ENCODE measurements at regions not wholly inside any gene's neighbourhood (a gene's known extent, or its start where the extent isn't known, plus 50 kb on each side); places are given as distances from the start of the nearest gene placed in this dataset.

- H3K4me3 ChIP-seq = no peak overlapping the region
- no peak overlapping the region for H3K27ac ChIP-seq
- H3K9me3 ChIP-seq = peaks cover 0 to 20% (median 11%) of the 10 kb centered on the region in 8 donors
- H3K36me3 ChIP-seq = no peaks in the 10 kb centered on the region
- no peak for TF ChIP-seq POLR2AphosphoS5 (IDR thresholded peaks at IDR 0.05)
- no peaks in the 10 kb centered on the region for H3K27me3 ChIP-seq (replicated peaks in 1 of 7)
- no peak for DNase-seq
- intact Hi-C loops (cut with DNase I; ENCODE audit: low total_unique reads) = no loop called here
- no peaks in the 10 kb centered on the region for H3K4me1 ChIP-seq
- WGBS, 5 donors = 83 to 89% (median 86%) methylated on average over 1 of the region's 1 CpG
Observed at GRCh38 chr7:54476609-54477008, 65.6 kb upstream of the VSTM2A start.

DNA sequence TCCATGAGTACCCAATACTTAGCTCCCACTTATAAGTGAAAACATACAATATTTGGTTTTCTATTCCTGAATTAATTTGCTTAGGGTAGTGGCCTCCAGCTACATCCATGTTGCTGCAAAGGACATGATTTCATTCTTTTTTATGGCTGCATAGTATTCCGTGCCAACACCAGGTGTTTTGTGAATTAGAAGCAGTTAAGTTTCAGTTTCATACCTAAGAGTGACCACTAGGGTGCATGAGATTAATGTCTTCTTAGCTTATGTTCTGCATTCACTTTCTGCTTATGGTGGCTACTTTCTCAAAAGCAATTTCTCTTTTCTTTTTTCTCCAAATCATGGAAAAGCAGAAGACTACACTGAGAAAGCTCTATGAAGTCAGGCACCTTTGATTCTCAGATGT lies 65.1 kb upstream of the VSTM2A start:
- Histone ChIP-seq H3K27me3 (replicated peaks in 1 of 7) (no peaks in the 10 kb centered on the region), H3K36me3 (no peaks in the 10 kb centered on the region), H3K9me3 (peaks cover 0 to 17% (median 10%) of the 10 kb centered on the region in 8 donors), H3K4me3 (no peak overlapping the region), H3K27ac (no peak overlapping the region), H3K4me1 (no peaks in the 10 kb centered on the region)
- intact Hi-C loops (cut with DNase I; ENCODE audit: low total_unique reads) = no loop called here
- TF ChIP-seq, protein P1, sequence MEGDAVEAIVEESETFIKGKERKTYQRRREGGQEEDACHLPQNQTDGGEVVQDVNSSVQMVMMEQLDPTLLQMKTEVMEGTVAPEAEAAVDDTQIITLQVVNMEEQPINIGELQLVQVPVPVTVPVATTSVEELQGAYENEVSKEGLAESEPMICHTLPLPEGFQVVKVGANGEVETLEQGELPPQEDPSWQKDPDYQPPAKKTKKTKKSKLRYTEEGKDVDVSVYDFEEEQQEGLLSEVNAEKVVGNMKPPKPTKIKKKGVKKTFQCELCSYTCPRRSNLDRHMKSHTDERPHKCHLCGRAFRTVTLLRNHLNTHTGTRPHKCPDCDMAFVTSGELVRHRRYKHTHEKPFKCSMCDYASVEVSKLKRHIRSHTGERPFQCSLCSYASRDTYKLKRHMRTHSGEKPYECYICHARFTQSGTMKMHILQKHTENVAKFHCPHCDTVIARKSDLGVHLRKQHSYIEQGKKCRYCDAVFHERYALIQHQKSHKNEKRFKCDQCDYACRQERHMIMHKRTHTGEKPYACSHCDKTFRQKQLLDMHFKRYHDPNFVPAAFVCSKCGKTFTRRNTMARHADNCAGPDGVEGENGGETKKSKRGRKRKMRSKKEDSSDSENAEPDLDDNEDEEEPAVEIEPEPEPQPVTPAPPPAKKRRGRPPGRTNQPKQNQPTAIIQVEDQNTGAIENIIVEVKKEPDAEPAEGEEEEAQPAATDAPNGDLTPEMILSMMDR (IDR thresholded peaks at IDR 0.05 in 8 of 11, conservative IDR thresholded peaks at IDR 0.05 in 3 of 11) = no peak
- TF ChIP-seq POLR2A (IDR thresholded peaks at IDR 0.05) (no peak), POLR2AphosphoS5 (IDR thresholded peaks at IDR 0.05) (no peak)
- 88 to 97% (median 93%) methylated on average over 1 of the region's 1 CpG for WGBS, 5 donors
- DNase-seq = no peak

DNA sequence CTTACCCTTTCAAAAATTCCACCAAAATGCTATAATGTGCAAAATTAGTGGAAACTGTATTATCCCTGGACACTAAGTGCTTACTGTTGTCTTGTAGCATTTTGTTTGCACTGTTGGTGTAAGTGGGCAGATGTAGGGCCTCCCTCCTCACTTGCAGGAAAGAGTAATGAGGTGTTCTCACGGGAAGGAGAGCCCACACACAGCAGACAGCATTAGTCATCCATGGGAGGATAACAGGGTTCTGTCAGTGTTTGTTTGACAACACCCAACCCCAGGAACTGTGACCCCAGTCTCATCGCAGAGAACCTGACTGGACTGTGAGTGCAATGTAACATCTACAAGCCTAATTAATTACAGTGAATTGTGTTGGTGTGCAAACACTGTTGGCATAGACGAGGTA lies 58.7 kb upstream of the VSTM2A start:
- Histone ChIP-seq H3K36me3 (no peaks in the 10 kb centered on the region), H3K4me1 (no peaks in the 10 kb centered on the region), H3K4me3 (no peak overlapping the region), H3K27ac (no peak overlapping the region), H3K9me3 (peaks cover 0 to 20% (median 4%) of the 10 kb centered on the region in 8 donors), H3K27me3 (replicated peaks in 1 of 7) (no peaks in the 10 kb centered on the region)
- TF ChIP-seq, protein P1 (IDR thresholded peaks at IDR 0.05 in 8 of 11, conservative IDR thresholded peaks at IDR 0.05 in 3 of 11) = no peak
- TF ChIP-seq POLR2AphosphoS5 (IDR thresholded peaks at IDR 0.05) (no peak), POLR2A (IDR thresholded peaks at IDR 0.05) (no peak)
- intact Hi-C loops (cut with DNase I; ENCODE audit: low total_unique reads) = no loop called here
- 55 to 87% (median 58%) methylated on average over 3 of the region's 3 CpGs for WGBS, 5 donors
- no peak for DNase-seq

- H3K36me3 ChIP-seq = no peaks in the 10 kb centered on the region
- TF ChIP-seq, protein P1 (IDR thresholded peaks at IDR 0.05 in 8 of 11, conservative IDR thresholded peaks at IDR 0.05 in 3 of 11) = no peak
- TF ChIP-seq POLR2AphosphoS5 (IDR thresholded peaks at IDR 0.05) (no peak), POLR2A (IDR thresholded peaks at IDR 0.05) (no peak)
Observed at GRCh38 chr7:54485044-54485443, 57.1 kb upstream of the VSTM2A start.

More at GRCh38 chr7:54485044-54485443, 57.1 kb upstream of the VSTM2A start:
- intact Hi-C loops (cut with DNase I; ENCODE audit: low total_unique reads) = no loop called here
- WGBS, 5 donors = 57 to 81% (median 73%) methylated on average over 1 of the region's 1 CpG
- no peak for DNase-seq
- Histone ChIP-seq H3K27ac (no peak overlapping the region), H3K4me3 (no peak overlapping the region), H3K27me3 (replicated peaks in 1 of 7) (no peaks in the 10 kb centered on the region), H3K9me3 (peaks cover 0 to 29% (median 4%) of the 10 kb centered on the region in 8 donors), H3K4me1 (no peaks in the 10 kb centered on the region)

Small RNA genes in the stretch of these regions (small RNA-seq; reads per million reads assigned to genes)
- gene AC074348.1 (0 reads per million in 4 donors), gene RNU2-29P (0.15 to 0.82 (median 0.39) reads per million in 4 donors)

Data from spleen (tissue), 11 donors.